CD4-positive, alpha-beta T cell treated with Interleukin-10 for 1 hour (primary cell): ENCODE measurements at regions not wholly inside any gene's neighbourhood (a gene's known extent, or its start where the extent isn't known, plus 50 kb on each side); places are given as distances from the start of the nearest gene placed in this dataset.

Experiments used
- DNase-seq: peaks from one replicate; pipeline ENCODE4 v3.0.0-alpha.2; 2020

DNA sequence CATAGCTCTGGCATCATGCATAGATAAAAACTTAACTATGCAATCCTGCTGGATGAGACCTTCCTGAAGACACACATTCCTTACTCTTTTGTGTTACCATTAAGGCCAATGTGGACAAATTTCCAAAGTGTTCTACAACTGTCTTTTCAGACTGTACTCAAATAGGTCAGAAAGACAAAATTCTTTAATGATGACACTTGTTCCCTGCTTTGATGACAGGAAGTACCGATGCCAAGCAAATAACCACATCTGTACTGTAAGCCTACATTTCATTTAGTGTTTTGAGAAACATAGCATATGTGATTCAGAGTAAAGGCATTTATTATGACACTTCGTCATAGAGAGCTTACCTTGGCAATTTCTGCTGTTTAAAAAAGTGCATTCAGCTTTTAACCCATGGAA is 55.0 kb downstream of the PMAIP1 start:
- DNase-seq, result no peak

DNA sequence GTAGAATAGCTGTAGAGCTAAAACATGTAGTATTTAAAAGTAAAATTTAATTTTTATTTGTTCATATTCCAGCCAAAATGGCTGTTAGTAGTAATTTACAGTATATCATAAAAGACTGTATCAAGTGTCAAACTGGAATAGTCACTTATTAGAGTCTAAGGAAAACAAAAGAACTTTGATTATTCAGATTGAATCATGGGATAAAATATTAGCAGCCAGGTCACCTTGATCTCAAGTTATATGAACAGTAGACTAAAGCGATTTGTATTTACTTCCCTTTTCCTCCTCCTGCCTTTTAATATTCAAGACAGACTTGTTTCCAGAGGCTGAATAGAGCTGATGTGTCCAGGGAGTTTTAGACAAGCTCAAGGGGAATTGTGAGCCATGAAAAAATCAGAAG is 54.4 kb downstream of the PMAIP1 start:
- no peak for DNase-seq
